ENCODE measurements at regions not wholly inside any gene's neighbourhood (a gene's known extent, or its start where the extent isn't known, plus 50 kb on each side); places are given as distances from the start of the nearest gene placed in this dataset.

DNA sequence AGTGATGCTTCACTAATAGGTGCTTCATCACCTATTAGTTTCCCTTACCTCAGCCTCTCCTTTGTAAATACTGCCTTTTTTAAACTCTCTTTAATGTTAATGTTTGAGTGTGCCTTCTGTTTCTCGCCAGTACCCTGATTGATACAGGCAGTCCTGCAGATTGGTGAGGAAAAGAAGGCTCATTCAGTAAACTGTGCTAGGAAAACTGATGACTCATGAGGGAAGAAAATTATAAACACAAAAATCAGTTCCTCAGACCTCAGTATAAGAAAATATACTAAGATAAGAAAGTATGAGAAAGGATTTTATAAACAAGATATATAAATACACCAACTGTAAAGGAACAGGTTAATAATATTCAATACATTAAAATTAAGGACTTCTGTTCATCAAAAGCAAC, 54.8 kb upstream of the OXTR start:
- TF ChIP-seq EZH2 (conservative IDR thresholded peaks at IDR 0.05; ENCODE audit: low read depth, low read length) (no peak), ZKSCAN1 (IDR thresholded peaks at IDR 0.05; ENCODE audit: low read length) (no peak), POLR2AphosphoS5 (IDR thresholded peaks at IDR 0.05; ENCODE audit: low read depth, low read length) (no peak), MXD4 (CRISPR knock-in tag; IDR thresholded peaks at IDR 0.05) (no peak), SMC3 (IDR thresholded peaks at IDR 0.05; ENCODE audit: low read length) (no peak), ZNF768 (CRISPR knock-in tag; IDR thresholded peaks at IDR 0.05) (no peak), HMGA1 (CRISPR knock-in tag; conservative IDR thresholded peaks at IDR 0.05) (no peak), CCAR2 (optimal IDR thresholded peaks at IDR 0.05; ENCODE audit: low read depth, low read length) (no peak), ZNF746 (CRISPR knock-in tag; IDR thresholded peaks at IDR 0.05) (no peak), SOX5 (CRISPR knock-in tag; IDR thresholded peaks at IDR 0.05; ENCODE audit: borderline replicate concordance) (no peak)
- TF ChIP-seq, protein P1, sequence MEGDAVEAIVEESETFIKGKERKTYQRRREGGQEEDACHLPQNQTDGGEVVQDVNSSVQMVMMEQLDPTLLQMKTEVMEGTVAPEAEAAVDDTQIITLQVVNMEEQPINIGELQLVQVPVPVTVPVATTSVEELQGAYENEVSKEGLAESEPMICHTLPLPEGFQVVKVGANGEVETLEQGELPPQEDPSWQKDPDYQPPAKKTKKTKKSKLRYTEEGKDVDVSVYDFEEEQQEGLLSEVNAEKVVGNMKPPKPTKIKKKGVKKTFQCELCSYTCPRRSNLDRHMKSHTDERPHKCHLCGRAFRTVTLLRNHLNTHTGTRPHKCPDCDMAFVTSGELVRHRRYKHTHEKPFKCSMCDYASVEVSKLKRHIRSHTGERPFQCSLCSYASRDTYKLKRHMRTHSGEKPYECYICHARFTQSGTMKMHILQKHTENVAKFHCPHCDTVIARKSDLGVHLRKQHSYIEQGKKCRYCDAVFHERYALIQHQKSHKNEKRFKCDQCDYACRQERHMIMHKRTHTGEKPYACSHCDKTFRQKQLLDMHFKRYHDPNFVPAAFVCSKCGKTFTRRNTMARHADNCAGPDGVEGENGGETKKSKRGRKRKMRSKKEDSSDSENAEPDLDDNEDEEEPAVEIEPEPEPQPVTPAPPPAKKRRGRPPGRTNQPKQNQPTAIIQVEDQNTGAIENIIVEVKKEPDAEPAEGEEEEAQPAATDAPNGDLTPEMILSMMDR (CRISPR knock-in tag; IDR thresholded peaks at IDR 0.05) = no peak

All from HepG2 (cell line).